Kidney tubule cell (primary cell): ENCODE measurements at regions not wholly inside any gene's neighbourhood (a gene's known extent, or its start where the extent isn't known, plus 50 kb on each side); places are given as distances from the start of the nearest gene placed in this dataset.
"Not testable (repeated sequence)": the region's sequence is repeated elsewhere in the genome, so short reads cannot be mapped to it uniquely, and the experiment has no call there.

Experiments
- DNase-seq: peaks from one replicate; pipeline ENCODE4 v3.0.0-alpha.2; 2018; ENCODE audit warnings: low spot score

- DNase-seq, result no peak
Observed at GRCh38 chr7:142698429-142698828, 50.8 kb upstream of the PRSS1 start.

- DNase-seq, result peak; percentile 10
Observed at GRCh38 chr7:142697270-142697669, 52.0 kb upstream of the PRSS1 start.

- no peak for DNase-seq
Observed at GRCh38 chr7:142696456-142697179, 52.7 kb upstream of the PRSS1 start.

- DNase-seq, result no peak
Observed at GRCh38 chr7:142693911-142694310, 55.4 kb upstream of the PRSS1 start.

- DNase-seq, result no peak
Observed at GRCh38 chr7:142690554-142691182, 58.6 kb upstream of the PRSS1 start.

GRCh38 chr7:142689439-142690120, 59.7 kb upstream of the PRSS1 start:
- no peak for DNase-seq

- DNase-seq, result no peak
Observed at GRCh38 chr7:142685877-142686508, 63.3 kb upstream of the PRSS1 start.

GRCh38 chr7:142681314-142682092, 67.8 kb upstream of the PRSS1 start:
- no peak for DNase-seq

- DNase-seq, result no peak
Observed at GRCh38 chr7:142671506-142671905, 77.8 kb upstream of the PRSS1 start.

GRCh38 chr7:142670511-142670910, 78.8 kb upstream of the PRSS1 start:
- DNase-seq, result no peak

GRCh38 chr7:142669074-142669654, 80.1 kb upstream of the PRSS1 start:
- peak; percentile 23 for DNase-seq

GRCh38 chr7:142668495-142668894, 80.8 kb upstream of the PRSS1 start:
- no peak for DNase-seq

- DNase-seq, result no peak
Observed at GRCh38 chr7:142657376-142657775, 91.9 kb upstream of the PRSS1 start.

GRCh38 chr7:142654398-142654797, 94.9 kb upstream of the PRSS1 start:
- no peak for DNase-seq

GRCh38 chr7:142647749-142648148, 101.5 kb upstream of the PRSS1 start:
- no peak for DNase-seq

GRCh38 chr7:142646386-142647140, 102.7 kb upstream of the PRSS1 start:
- DNase-seq, result no peak

GRCh38 chr7:142645777-142646176, 103.5 kb upstream of the PRSS1 start:
- no peak for DNase-seq

GRCh38 chr7:142642316-142642715, 107.0 kb upstream of the PRSS1 start:
- no peak for DNase-seq

- DNase-seq, result not testable (repeated sequence)
Observed at GRCh38 chr7:142641252-142641651, 108.0 kb upstream of the PRSS1 start.

GRCh38 chr7:142638581-142638980, 110.7 kb upstream of the PRSS1 start:
- no peak for DNase-seq

- no peak for DNase-seq
Observed at GRCh38 chr7:142637240-142637639, 112.0 kb upstream of the PRSS1 start.
